ENCODE measurements at regions not wholly inside any gene's neighbourhood (a gene's known extent, or its start where the extent isn't known, plus 50 kb on each side); places are given as distances from the start of the nearest gene placed in this dataset.

DNA sequence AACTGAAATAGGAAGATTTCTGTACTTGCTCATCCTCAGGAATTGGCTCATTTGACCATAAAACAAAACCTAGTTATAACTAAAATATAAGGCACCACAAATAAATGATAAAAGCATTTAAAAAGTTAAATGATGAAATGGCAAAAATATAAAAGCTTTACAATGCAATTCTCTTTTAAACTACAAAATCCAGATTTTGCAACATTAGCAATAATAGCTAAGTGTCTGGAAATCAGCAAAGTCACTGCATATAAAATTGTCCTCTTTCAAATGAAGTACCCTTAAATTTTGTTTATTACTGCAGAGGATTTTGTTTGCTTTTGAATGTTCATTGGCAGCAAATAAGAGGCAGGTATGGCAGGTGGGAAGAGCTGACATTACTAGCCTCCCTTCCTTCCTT is 270.4 kb upstream of the RSPO3 start:
- Histone ChIP-seq H3K27ac (ENCODE audit: insufficient read depth, low read length) (no peak overlapping the region), H3K4me1 (ENCODE audit: control insufficient read depth, insufficient read depth, low read length) (no peaks in the 10 kb centered on the region), H2BK20ac (ENCODE audit: low read depth, low read length) (no peak overlapping the region), H4K8ac (ENCODE audit: low read depth in 2 of 2, low read length in 2 of 2) (no peak overlapping the region), H3K23ac (ENCODE audit: low read depth, low read length) (no peak overlapping the region), H4K5ac (ENCODE audit: low read depth, low read length) (no peak overlapping the region), H2AK9ac (replicated peaks; ENCODE audit: low read depth, low read length, poor library complexity) (no peak overlapping the region), H3K36me3 (ENCODE audit: control insufficient read depth, insufficient read depth, low read length) (no peaks in the 10 kb centered on the region), H3K18ac (ENCODE audit: low read depth, low read length) (no peak overlapping the region), H4K20me1 (ENCODE audit: insufficient read depth, low read length) (no peaks in the 10 kb centered on the region), H3K14ac (replicated peaks; ENCODE audit: low read depth, low read length) (no peak overlapping the region), H2AFZ (replicated peaks; ENCODE audit: low read length, poor library complexity) (no peak overlapping the region), H3K4ac (ENCODE audit: low read depth, low read length) (no peak overlapping the region), H3K4me2 (ENCODE audit: low read depth, low read length) (no peak overlapping the region), H4K91ac (ENCODE audit: insufficient read depth, low read depth, low read length) (no peak overlapping the region), H2BK15ac (ENCODE audit: low read depth, low read length) (no peak overlapping the region), H3K27me3 (ENCODE audit: control insufficient read depth, insufficient read depth, low read length) (no peaks in the 10 kb centered on the region), H3K79me1 (ENCODE audit: low read depth in 1 of 2, low read length in 2 of 2) (no peaks in the 10 kb centered on the region), H3K4me3 (ENCODE audit: insufficient read depth, low read depth, low read length) (no peak overlapping the region), H2BK5ac (ENCODE audit: low read depth, low read length, poor library complexity, severe bottlenecking) (no peak overlapping the region), H3K56ac (ENCODE audit: extremely low read depth, insufficient read depth, low read length) (no peak overlapping the region), H3K9me1 (ENCODE audit: insufficient read depth, low read length) (no peaks in the 10 kb centered on the region), H3K9me3 (ENCODE audit: control insufficient read depth, insufficient read depth, low read length) (no peaks in the 10 kb centered on the region), H2BK120ac (ENCODE audit: low read depth, low read length) (no peak overlapping the region), H2AK5ac (ENCODE audit: low read depth, low read length) (no peak overlapping the region), H3K9ac (ENCODE audit: low read depth, low read length) (no peak overlapping the region)
- BruUV-seq (replicated peaks): no TSS peak
- ChIA-PET POLR2A (ENCODE audit: unreplicated experiment) (no interaction called here), CTCF (no interaction called here)
- no peak for TF ChIP-seq BHLHE40 (IDR thresholded peaks at IDR 0.05; ENCODE audit: low read depth, low read length)
- no peak for TF ChIP-seq MAZ (IDR thresholded peaks at IDR 0.05; ENCODE audit: borderline replicate concordance, low read depth, low read length)
- TF ChIP-seq, protein P1, sequence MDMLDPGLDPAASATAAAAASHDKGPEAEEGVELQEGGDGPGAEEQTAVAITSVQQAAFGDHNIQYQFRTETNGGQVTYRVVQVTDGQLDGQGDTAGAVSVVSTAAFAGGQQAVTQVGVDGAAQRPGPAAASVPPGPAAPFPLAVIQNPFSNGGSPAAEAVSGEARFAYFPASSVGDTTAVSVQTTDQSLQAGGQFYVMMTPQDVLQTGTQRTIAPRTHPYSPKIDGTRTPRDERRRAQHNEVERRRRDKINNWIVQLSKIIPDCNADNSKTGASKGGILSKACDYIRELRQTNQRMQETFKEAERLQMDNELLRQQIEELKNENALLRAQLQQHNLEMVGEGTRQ (IDR thresholded peaks at IDR 0.05; ENCODE audit: low read depth, low read length): no peak
- TF ChIP-seq MAFK (IDR thresholded peaks at IDR 0.05; ENCODE audit: low read depth, low read length): no peak
- no peak for TF ChIP-seq CEBPB (IDR thresholded peaks at IDR 0.05; ENCODE audit: low read depth, low read length)
- no peak for TF ChIP-seq SMC3 (IDR thresholded peaks at IDR 0.05; ENCODE audit: low read depth, low read length)
- no peak for TF ChIP-seq NFE2L2 (IDR thresholded peaks at IDR 0.05; ENCODE audit: low read depth, low read length)
- TF ChIP-seq, protein P2, sequence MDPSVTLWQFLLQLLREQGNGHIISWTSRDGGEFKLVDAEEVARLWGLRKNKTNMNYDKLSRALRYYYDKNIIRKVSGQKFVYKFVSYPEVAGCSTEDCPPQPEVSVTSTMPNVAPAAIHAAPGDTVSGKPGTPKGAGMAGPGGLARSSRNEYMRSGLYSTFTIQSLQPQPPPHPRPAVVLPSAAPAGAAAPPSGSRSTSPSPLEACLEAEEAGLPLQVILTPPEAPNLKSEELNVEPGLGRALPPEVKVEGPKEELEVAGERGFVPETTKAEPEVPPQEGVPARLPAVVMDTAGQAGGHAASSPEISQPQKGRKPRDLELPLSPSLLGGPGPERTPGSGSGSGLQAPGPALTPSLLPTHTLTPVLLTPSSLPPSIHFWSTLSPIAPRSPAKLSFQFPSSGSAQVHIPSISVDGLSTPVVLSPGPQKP (IDR thresholded peaks at IDR 0.05; ENCODE audit: borderline replicate concordance, low read depth, low read length): no peak
- TF ChIP-seq RFX5 (IDR thresholded peaks at IDR 0.05; ENCODE audit: low read depth, low read length): no peak
- TF ChIP-seq MXI1 (IDR thresholded peaks at IDR 0.05; ENCODE audit: borderline replicate concordance, low read depth, low read length): no peak
- no peak for TF ChIP-seq RCOR1 (IDR thresholded peaks at IDR 0.05; ENCODE audit: insufficient replicate concordance, low read length)
- TF ChIP-seq POLR2A (IDR thresholded peaks at IDR 0.05; ENCODE audit: low read depth, low read length): no peak
- ATAC-seq (ENCODE audit: low read depth) (no peak), DNase-seq (no peak)
- dilution Hi-C loops (cut with HindIII; ENCODE audit: low sequenced_read_pairs, unreplicated experiment): no loop called here
- intact Hi-C loops (cut with micrococcal nuclease): no loop called here
- in situ Hi-C loops (cut with MboI; ENCODE audit: low sequenced_read_pairs): no loop called here
